ENCODE measurements at regions not wholly inside any gene's neighbourhood (a gene's known extent, or its start where the extent isn't known, plus 50 kb on each side); places are given as distances from the start of the nearest gene placed in this dataset.
A peak's percentile ranks its signal among the peaks of the same experiment; 100 is the strongest.

GRCh38 chr1:47650611-47651010 lies 212.8 kb downstream of the FOXD2 start:
- Histone ChIP-seq H3K4me3 (no peak overlapping the region), H3K27me3 (peaks cover 0 to 33% (median 10%) of the 10 kb centered on the region in 7 donors), H3K36me3 (no peaks in the 10 kb centered on the region), H3K9me3 (no peaks in the 10 kb centered on the region), H3K27ac (no peak overlapping the region), H3K4me1 (peaks cover 0 to 7% (median 0%) of the 10 kb centered on the region in 9 donors)
- intact Hi-C loops (cut with DNase I) = no loop called here
- TF ChIP-seq CTCF (IDR thresholded peaks at IDR 0.05) = no peak
- DNase-seq (no peak), ATAC-seq (no peak)
- WGBS, 2 donors = 84 to 85% methylated on average over 1 of the region's 1 CpG

DNA sequence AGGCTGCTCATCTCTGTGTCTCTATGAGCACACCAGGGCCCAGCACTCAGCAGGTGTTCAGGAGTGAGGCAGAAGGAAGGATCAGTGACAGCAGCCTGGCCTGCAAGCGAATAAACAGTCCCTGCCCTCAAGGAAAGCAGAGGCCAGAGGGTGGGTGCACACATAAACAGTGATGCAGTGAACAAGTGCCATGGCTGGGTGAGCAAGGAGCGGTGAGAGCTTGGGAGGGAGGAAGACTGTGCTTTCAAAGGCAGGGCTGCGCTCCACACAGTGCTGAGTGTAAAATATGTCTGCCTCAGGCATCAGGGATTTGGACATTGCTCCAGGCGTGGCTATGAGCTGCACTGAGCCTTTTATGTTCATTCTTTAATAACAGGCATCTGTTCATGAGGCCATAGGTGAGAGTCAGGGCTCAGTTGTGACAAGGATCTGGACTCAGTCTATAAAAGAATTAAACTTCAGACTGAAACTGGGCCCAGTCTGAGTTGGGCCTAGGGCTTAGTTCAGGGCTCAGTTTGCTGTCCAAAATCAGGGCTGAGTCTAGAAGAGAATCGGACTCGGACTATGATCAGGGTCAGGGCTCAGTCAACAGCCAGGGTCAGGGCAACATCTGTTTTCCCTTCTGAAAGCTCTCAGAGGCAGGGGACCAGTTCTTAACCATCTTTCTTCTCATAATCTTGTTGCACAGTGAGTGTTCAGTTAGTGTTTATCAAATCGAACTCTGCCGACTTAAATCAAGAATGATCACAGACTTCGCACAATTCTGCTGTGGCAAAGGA lies 213.7 kb downstream of the FOXD2 start:
- intact Hi-C loops (cut with DNase I) = no loop called here
- ATAC-seq (peak in 3 of 8 donors; percentile 32 to 69 (median 37)), DNase-seq (no peak)
- 64 to 76% methylated on average over 9 of the region's 9 CpGs for WGBS, 2 donors
- Histone ChIP-seq H3K9me3 (no peaks in the 10 kb centered on the region), H3K27me3 (peaks cover 0 to 28% (median 10%) of the 10 kb centered on the region in 7 donors), H3K36me3 (no peaks in the 10 kb centered on the region), H3K27ac (peak overlapping the region in 2 of 10 donors; percentile 10 to 43), H3K4me3 (no peak overlapping the region), H3K4me1 (peaks cover 0 to 16% (median 0%) of the 10 kb centered on the region in 9 donors)
- TF ChIP-seq CTCF (IDR thresholded peaks at IDR 0.05) = no peak

GRCh38 chr1:47655521-47656300 lies 217.9 kb downstream of the FOXD2 start:
- DNase-seq (no peak), ATAC-seq (no peak)
- intact Hi-C loops (cut with DNase I) = no loop called here
- H3K27me3 ChIP-seq = peaks cover 0 to 35% (median 14%) of the 10 kb centered on the region in 7 donors
- no peak overlapping the region for H3K4me3 ChIP-seq
- no peak for TF ChIP-seq CTCF (IDR thresholded peaks at IDR 0.05)
- H3K36me3 ChIP-seq = no peaks in the 10 kb centered on the region
- no peaks in the 10 kb centered on the region for H3K9me3 ChIP-seq
- WGBS, 2 donors = 69 to 77% methylated on average over 5 of the region's 5 CpGs
- H3K27ac ChIP-seq = peak overlapping the region in 4 of 10 donors; percentile 29 to 72 (median 56)
- peaks cover 0 to 23% (median 0%) of the 10 kb centered on the region in 9 donors for H3K4me1 ChIP-seq

All from heart right ventricle (tissue), 16 donors.